HG02798 (cell line): ENCODE measurements at regions not wholly inside any gene's neighbourhood (a gene's known extent, or its start where the extent isn't known, plus 50 kb on each side); places are given as distances from the start of the nearest gene placed in this dataset.

ENCODE experiments used
- ATAC-seq: cut with Tn5 transposase; IDR thresholded peaks from one replicate; pipeline ENCODE4 v1.9.1; 2021; ENCODE audit warnings: mild to moderate bottlenecking; ENCODE audit not compliant: unreplicated experiment, poor library complexity

GRCh38 chr1:228913626-228914414 lies 178.5 kb downstream of the RHOU start:
- no peak for ATAC-seq

GRCh38 chr1:228914700-228915099 lies 179.4 kb downstream of the RHOU start:
- no peak for ATAC-seq

GRCh38 chr1:228917342-228917741 lies 182.1 kb downstream of the RHOU start:
- ATAC-seq = no peak

GRCh38 chr1:228917755-228918154 lies 182.5 kb downstream of the RHOU start:
- ATAC-seq = no peak

- no peak for ATAC-seq
These were observed 183.1 kb downstream of the RHOU start for GRCh38 chr1:228918335-228918734.

GRCh38 chr1:228919914-228920313 lies 184.6 kb downstream of the RHOU start:
- ATAC-seq = no peak

- no peak for ATAC-seq
These were observed 185.6 kb downstream of the RHOU start for GRCh38 chr1:228920831-228921230.

GRCh38 chr1:228921481-228921880 lies 186.2 kb downstream of the RHOU start:
- no peak for ATAC-seq

- ATAC-seq = no peak
These were observed 187.6 kb downstream of the RHOU start for GRCh38 chr1:228922722-228923376.

GRCh38 chr1:228923973-228924686 lies 188.9 kb downstream of the RHOU start:
- ATAC-seq = no peak

GRCh38 chr1:228925691-228926090 lies 190.4 kb downstream of the RHOU start:
- ATAC-seq = no peak

- no peak for ATAC-seq
These were observed 192.1 kb downstream of the RHOU start for GRCh38 chr1:228927421-228927820.

- ATAC-seq = peak; percentile 60
These were observed 192.9 kb downstream of the RHOU start for GRCh38 chr1:228927946-228928898.

- no peak for ATAC-seq
These were observed 194.3 kb downstream of the RHOU start for GRCh38 chr1:228929476-228930027.

- ATAC-seq = no peak
These were observed 195.2 kb downstream of the RHOU start for GRCh38 chr1:228930479-228930957.

- no peak for ATAC-seq
These were observed 198.5 kb downstream of the RHOU start for GRCh38 chr1:228933753-228934152.

- no peak for ATAC-seq
These were observed 200.0 kb downstream of the RHOU start for GRCh38 chr1:228935198-228935663.

- no peak for ATAC-seq
These were observed 200.8 kb downstream of the RHOU start for GRCh38 chr1:228935855-228936727.

GRCh38 chr1:228936881-228937280 lies 201.6 kb downstream of the RHOU start:
- ATAC-seq = no peak
